OCI-LY1 (cell line): ENCODE measurements at regions not wholly inside any gene's neighbourhood (a gene's known extent, or its start where the extent isn't known, plus 50 kb on each side); places are given as distances from the start of the nearest gene placed in this dataset.

Experiments
- H2AFZ ChIP-seq: fragments of 200-600 bp; sonication (generic), shearing (Covaris generic); 2 replicates; pipeline ENCODE4 v1.6.0; 2014; ENCODE audit warnings: antibody characterized with exemption, mild to moderate bottlenecking, low read length
- H3F3A ChIP-seq: fragments of 200-600 bp; sonication (generic), shearing (Covaris generic); 2 replicates; pipeline ENCODE4 v1.6.0; 2014; ENCODE audit warnings: mild to moderate bottlenecking, antibody characterized with exemption, low read length, moderate library complexity; ENCODE audit not compliant: insufficient read depth
- H3K27ac ChIP-seq: fragments of 200-600 bp; sonication (generic); 2 replicates; pipeline ENCODE4 v1.5.1; 2014; ENCODE audit warnings: low read length, mixed run types, mild to moderate bottlenecking, low read depth; ENCODE audit not compliant: poor library complexity, severe bottlenecking
- H3K27me3 ChIP-seq: fragments of 200-600 bp; sonication (generic); 2 replicates; pipeline ENCODE4 v1.6.0; 2014; ENCODE audit warnings: antibody characterized with exemption, mild to moderate bottlenecking, low read length, moderate library complexity; ENCODE audit not compliant: insufficient read depth
- H3K36me3 ChIP-seq: fragments of 200-600 bp; sonication (generic); 2 replicates; pipeline ENCODE4 v1.6.1; 2014; ENCODE audit warnings: mild to moderate bottlenecking, antibody characterized with exemption, low read length, moderate library complexity, mixed read lengths; ENCODE audit not compliant: insufficient read depth
- H3K4me1 ChIP-seq: fragments of 200-600 bp; sonication (generic); 2 replicates; pipeline ENCODE4 v1.5.1; 2014; ENCODE audit warnings: mild to moderate bottlenecking, low read length, moderate library complexity; ENCODE audit not compliant: insufficient read depth, severe bottlenecking
- H3K4me2 ChIP-seq: fragments of 200-600 bp; sonication (generic), shearing (Covaris generic); 2 replicates; pipeline ENCODE4 v1.6.1; 2014; ENCODE audit warnings: low read length
- H3K4me3 ChIP-seq: fragments of 200-600 bp; sonication (generic); 2 replicates; pipeline ENCODE4 v1.5.1; 2014; ENCODE audit warnings: low read length, low read depth, mild to moderate bottlenecking, mixed read lengths; ENCODE audit not compliant: poor library complexity, severe bottlenecking
- H3K79me2 ChIP-seq: fragments of 200-600 bp; shearing (Covaris generic); 2 replicates; pipeline ENCODE4 v1.6.1; 2016; ENCODE audit warnings: mixed run types, low read length, mixed read lengths; ENCODE audit not compliant: insufficient read depth
- H3K9ac ChIP-seq: fragments of 200-600 bp; sonication (generic), shearing (Covaris generic); 2 replicates; pipeline ENCODE4 v1.6.1; 2014; ENCODE audit warnings: mild to moderate bottlenecking, low read length, mixed read lengths
- H3K9me2 ChIP-seq: fragments of 200-600 bp; sonication (generic), shearing (Covaris generic); 2 replicates; pipeline ENCODE4 v1.6.1; 2014; ENCODE audit warnings: low read depth, mild to moderate bottlenecking, low read length, mixed read lengths
- H3K9me3 ChIP-seq: fragments of 200-600 bp; shearing (Covaris generic); 2 replicates; pipeline ENCODE4 v1.6.1; 2014; ENCODE audit warnings: low read length, mixed read lengths
- H4K20me1 ChIP-seq: fragments of 200-600 bp; sonication (generic), shearing (Covaris generic); 2 replicates; pipeline ENCODE4 v1.6.0; 2016; ENCODE audit warnings: mild to moderate bottlenecking, low read length; ENCODE audit not compliant: insufficient read depth
- CTCF ChIP-seq: fragments of 200-600 bp; sonication (generic), shearing (Covaris generic); IDR thresholded peaks from 2 replicates; pipeline ENCODE4 v1.5.1; 2017; ENCODE audit warnings: mild to moderate bottlenecking, antibody characterized with exemption, low read length, moderate library complexity, mixed read lengths
- EZH2 ChIP-seq: fragments of 200-600 bp; sonication (generic), shearing (Covaris generic); IDR thresholded peaks from 2 replicates; pipeline ENCODE4 v1.8.0; 2017; ENCODE audit warnings: borderline replicate concordance, mixed run types, mild to moderate bottlenecking, antibody characterized with exemption, low read length, moderate library complexity, mixed read lengths

DNA sequence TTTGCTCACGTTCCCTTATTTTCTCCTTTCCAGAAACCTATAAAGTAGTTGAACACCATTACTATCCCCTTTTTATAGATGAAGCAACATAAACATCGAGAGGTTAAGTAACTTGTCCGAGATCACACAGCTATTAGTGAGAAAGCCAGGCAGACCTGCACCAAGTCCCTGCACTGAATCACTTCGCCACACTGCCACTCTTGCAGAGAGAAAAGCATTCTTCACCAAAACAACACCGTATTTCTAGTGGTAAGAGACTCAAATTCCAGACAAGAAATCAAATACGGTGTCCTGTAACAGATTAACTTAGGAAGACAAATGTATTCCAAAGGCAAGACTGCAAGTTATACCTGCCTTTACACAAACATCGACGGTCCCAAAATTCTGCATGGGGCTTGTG, 82.0 kb upstream of the DMRT1 start:
- H2AFZ ChIP-seq: no peak overlapping the region
- no peaks in the 10 kb centered on the region for H3K4me1 ChIP-seq
- no peak overlapping the region for H3K4me2 ChIP-seq
- H3K9me3 ChIP-seq: no peaks in the 10 kb centered on the region
- no peak for TF ChIP-seq EZH2
- no peak for TF ChIP-seq CTCF
- H3K27me3 ChIP-seq: no peaks in the 10 kb centered on the region
- H3K4me3 ChIP-seq: no peak overlapping the region
- H4K20me1 ChIP-seq: no peaks in the 10 kb centered on the region
- H3K79me2 ChIP-seq: no peaks in the 10 kb centered on the region
- no peaks in the 10 kb centered on the region for H3K9me2 ChIP-seq
- no peaks in the 10 kb centered on the region for H3K36me3 ChIP-seq
- no peaks in the 10 kb centered on the region for H3F3A ChIP-seq
- no peak overlapping the region for H3K27ac ChIP-seq
- no peak overlapping the region for H3K9ac ChIP-seq

DNA sequence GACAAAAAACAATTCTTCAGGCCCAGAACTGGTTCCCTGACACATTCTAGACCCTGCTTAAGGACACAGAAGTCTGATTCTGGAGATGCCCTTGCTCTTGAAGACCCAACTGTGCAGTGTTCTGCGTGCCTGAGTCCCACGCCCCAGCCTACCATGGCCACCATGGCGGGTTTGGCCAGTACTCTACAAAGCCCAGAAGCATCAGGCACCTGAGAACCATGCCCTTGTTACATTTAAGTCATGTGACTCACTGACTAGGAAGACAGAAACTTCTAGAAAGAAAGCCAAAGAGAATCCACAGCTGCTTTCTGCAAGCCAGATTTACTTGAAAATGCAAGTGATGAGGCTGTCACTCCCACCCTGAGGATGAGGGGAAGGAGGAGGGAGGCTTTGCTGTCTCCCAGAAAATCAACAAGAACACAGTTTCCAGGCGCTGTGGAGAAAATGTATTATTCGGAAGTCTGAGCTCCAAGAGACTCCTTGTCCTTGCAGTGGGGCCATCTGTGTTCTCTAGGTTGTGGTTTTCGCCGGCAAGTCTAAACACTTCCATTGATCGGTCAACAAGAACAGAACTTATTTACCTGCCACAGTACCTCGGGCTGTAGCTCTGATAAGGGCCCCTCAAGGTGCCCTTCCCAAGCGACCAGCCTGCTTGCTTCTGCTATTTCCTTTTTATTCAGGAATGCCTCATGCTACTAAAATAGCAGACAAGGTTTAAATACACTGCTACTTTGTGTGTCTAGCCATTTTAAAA, 81.3 kb upstream of the DMRT1 start:
- no peak overlapping the region for H2AFZ ChIP-seq
- no peaks in the 10 kb centered on the region for H3K79me2 ChIP-seq
- TF ChIP-seq EZH2 (no peak), CTCF (no peak)
- H3K9me3 ChIP-seq: no peaks in the 10 kb centered on the region
- H3K9me2 ChIP-seq: no peaks in the 10 kb centered on the region
- H3K9ac ChIP-seq: no peak overlapping the region
- no peak overlapping the region for H3K4me2 ChIP-seq
- no peaks in the 10 kb centered on the region for H3K4me1 ChIP-seq
- H3K27me3 ChIP-seq: no peaks in the 10 kb centered on the region
- H3K4me3 ChIP-seq: no peak overlapping the region
- H3K27ac ChIP-seq: no peak overlapping the region
- no peaks in the 10 kb centered on the region for H3F3A ChIP-seq
- no peaks in the 10 kb centered on the region for H4K20me1 ChIP-seq
- H3K36me3 ChIP-seq: no peaks in the 10 kb centered on the region

GRCh38 chr9:761176-761792, 80.2 kb upstream of the DMRT1 start:
- Histone ChIP-seq H3K79me2 (no peaks in the 10 kb centered on the region), H3K4me2 (no peak overlapping the region), H3K27me3 (no peaks in the 10 kb centered on the region), H2AFZ (no peak overlapping the region), H3K4me3 (no peak overlapping the region), H4K20me1 (no peaks in the 10 kb centered on the region), H3K36me3 (no peaks in the 10 kb centered on the region), H3K9me2 (no peaks in the 10 kb centered on the region), H3K9me3 (no peaks in the 10 kb centered on the region), H3F3A (no peaks in the 10 kb centered on the region), H3K27ac (no peak overlapping the region), H3K9ac (no peak overlapping the region), H3K4me1 (no peaks in the 10 kb centered on the region)
- TF ChIP-seq EZH2 (no peak), CTCF (no peak)
